HG02759 (cell line): ENCODE measurements at regions not wholly inside any gene's neighbourhood (a gene's known extent, or its start where the extent isn't known, plus 50 kb on each side); places are given as distances from the start of the nearest gene placed in this dataset.

Experiments
- ATAC-seq: cut with Tn5 transposase; IDR thresholded peaks from one replicate; pipeline ENCODE4 v1.9.1; 2021; ENCODE audit warnings: mild to moderate bottlenecking, moderate library complexity; ENCODE audit not compliant: unreplicated experiment

DNA sequence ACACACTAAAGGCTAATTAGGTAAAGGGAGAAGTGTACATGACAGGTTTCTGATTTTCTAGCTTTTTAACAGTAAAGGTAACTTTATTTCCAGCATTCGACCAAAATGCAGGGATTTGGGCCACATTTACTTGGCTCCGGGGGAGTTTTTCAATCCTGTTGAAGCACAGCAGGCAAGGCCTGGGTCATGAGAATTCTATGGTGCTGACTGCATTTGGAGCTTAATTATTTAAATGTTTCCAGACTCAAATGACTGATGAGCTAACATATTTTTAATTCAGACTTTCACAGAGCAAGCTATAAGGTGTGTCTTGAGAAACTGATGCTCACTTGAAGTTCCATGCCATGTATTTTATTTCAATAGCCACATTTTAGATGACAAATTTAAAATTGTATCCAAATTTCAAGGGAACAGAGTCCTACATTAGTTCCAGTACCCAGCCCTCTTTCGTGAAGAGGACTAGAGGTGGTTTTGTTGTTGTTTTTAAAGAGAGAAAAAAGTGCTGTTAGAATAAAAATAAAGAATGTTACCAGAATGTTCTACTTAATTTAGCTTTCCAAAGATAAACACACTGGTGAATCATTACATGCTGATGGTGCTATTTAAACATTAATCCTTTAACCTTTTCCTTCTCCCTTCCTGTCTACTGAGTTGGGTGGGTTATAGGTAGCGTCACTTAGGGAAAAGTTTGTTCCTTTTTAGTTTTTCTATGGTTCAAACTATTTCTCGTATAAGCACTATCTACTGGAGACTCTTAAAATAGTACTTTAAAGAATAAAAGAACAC, 82.3 kb upstream of the PHACTR2 start:
- no peak for ATAC-seq

DNA sequence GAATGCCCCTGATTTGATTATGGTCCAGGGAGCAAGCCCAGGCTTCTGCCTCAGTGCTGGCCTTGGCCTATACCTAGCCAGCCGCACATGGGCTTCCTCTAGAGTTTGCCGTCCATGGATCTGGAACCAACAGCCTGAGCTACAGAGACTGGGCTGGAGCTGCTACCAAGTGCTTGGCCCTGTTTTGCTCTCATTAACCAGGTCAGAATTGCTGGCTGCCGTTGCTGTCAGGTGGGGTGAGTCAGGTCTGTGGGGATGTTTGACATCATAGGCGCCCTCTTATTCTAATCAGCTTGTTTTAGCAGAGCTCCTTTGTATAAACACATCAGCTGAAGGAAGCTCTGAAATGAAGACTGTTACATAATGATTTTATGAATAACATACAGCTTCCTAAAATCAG, 83.1 kb upstream of the PHACTR2 start:
- no peak for ATAC-seq

DNA sequence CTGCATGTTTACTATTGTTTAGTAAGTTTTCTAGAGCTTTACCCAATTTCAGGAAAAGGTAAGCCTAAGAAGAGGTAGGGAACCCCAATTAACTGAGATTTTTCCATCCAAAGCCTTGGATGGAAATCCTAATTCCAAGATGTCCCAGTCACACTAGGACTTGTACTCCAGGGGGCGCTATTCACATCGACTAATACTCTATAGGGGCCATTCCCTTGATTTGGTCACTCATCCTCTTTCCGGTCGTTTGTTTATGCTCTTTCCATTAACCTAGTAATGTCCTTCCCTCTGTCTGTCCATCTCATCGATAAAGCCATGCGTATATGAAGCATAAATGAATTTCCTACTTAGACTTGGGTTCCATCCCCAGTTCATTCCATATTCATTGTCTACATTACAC, 80.8 kb upstream of the FUCA2 start:
- no peak for ATAC-seq

DNA sequence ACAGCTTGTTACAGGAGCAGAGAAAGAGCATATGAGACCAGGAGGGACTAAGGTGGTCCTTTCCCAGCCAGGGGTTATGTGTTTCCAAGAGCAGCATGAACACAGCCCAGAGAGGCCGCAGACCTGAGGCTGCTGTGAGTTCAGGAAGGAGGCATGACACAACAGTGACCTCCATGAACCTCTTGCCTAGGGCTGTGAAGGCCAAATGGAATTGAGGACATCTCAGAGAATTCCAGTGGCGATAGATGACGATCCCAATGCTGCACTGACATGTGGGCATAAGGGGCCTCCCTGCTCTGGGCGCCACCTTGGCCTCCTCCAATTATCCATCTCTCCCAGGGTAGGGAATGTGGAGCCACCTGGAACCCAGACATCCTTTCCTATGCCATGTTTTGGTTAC, 79.9 kb upstream of the FUCA2 start:
- no peak for ATAC-seq

DNA sequence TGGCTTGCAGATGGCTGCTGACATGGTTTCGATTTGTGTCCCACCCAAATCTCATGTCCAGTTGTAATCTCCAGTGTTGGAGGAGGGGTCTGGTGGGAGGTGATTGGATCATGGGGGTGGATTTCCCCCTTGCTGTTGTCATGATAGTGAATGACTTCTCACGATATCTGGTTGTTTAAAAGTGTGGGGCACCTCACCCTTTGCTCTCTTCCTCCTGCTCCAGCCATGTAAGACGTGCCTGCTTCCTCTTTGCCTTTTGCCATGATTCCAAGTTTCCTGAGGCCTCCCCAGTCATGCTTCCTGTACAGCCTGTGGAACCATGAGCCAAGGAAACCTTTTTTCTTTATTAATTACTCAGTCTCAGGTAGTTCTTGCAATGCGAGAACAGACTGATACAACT, 77.6 kb upstream of the FUCA2 start:
- ATAC-seq = no peak

DNA sequence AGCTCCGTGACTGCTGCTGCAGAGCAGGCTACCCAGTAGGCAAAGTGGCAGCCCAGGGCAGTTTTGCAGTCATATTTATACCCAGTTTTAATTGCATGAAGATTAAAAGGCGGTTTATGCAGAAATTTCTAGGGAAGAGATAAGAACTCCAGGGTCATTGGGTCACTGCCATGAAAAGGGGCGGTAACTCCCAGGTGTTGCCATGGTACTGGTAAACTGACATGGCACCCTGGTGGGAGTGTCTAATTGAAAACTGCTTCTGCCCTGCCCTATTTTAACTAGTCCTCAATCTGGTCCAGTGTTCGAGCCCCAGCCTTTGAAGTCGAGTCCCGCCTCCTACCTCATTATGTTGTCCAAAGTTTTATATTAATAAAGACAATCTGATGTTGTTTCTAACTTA, 75.0 kb upstream of the FUCA2 start:
- no peak for ATAC-seq

DNA sequence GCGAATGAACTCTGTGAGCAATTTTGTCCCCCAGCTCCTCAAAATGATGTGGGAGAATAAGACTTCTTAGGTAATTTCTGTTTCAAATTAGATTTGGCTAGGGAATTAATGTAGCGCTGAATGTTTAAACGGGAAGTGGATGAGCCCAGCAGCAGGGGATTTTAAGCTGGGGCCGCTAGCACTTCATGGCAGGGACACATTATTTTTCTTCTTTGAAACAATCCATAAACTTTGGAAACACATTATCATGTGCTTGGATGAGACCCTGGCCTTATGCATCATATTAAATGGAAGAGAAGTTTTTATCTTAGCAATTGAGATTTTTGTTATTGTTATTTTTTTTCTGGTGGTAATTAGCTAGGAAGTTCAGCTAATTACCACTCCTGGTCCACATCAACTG, 74.2 kb upstream of the FUCA2 start:
- no peak for ATAC-seq

DNA sequence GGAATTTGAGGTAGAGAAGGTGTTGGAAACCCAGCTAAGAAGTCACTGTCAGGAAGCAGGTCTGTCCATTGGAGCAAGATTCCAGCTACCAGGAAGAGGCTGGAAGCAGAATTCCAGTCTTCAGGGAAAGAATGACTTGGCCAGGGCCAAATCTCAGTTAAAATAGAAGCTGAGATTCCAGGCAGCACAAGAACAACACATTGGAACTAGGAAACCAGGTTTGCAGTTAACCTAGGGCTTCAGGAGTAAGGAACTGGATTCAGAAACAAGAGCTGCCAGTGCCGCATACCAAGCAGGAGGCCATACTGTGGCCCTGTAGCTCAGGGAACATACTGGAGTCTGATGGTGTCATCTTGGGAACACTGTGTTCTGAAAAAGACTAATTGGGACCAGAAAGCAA, 73.7 kb upstream of the FUCA2 start:
- ATAC-seq = no peak

DNA sequence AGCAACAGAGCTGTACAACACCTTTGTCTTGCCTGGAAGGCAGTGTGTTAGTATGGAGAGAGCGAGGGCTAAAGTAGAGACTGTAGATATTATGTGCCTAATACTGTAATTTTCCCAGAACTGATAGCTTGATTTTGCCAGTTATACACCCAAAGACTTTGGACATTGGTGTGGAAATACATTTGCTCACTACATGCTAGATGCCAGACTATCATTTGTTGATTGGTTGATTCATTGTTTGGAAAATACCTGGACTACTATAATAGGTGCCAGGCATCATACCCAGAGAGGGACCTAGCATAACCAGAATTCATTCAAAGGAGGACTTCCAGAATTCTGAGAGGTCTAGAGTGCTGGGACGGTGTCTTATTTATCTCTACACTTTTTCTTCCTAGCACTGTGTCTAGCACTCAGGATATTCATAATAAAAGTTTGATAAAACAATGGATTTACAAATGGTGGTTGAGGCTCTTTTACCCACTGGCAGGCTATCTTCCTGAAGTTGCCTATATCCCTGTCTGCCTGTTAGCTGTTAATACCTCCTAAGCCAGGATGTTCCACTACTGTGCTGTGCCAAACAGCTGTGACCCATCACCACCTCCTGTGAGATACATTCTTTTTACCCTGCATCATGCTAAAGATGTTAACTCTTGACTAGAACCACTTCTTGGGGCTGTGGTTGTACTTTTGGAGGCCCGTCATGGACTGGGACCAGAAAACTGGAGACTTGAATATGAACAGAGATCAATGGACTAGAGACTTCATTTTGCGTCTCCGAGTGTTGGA, 72.2 kb upstream of the FUCA2 start:
- no peak for ATAC-seq

DNA sequence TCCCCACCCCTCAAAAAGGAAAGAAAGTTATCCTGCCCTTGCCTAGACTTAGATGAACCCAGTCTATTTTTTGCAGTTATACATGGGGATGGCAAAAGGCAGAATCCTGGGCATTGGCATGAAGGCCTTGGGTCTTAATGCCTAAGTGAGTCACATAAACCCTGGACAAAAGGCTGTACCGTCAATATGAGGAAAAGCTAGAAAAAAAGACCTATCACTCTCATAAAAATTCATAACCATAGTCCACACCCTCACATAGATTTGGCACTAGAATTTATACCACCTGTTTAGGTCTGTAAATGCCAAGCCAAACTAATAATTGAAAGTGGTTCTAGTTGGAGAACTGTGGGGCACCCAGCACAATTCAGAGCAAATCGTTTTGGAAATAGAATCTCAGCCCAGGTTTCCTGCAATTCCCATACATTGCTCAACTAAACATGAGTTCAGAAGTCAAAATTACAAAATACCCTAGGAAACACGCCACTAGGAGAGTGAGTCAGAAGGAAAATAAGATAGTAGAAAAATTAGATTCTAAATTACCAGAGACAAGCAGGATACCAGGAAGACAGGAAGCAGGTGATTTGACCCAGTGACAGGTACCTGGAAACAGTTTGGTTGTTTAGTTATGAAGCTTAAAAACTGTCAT, 70.4 kb upstream of the FUCA2 start:
- ATAC-seq = no peak

DNA sequence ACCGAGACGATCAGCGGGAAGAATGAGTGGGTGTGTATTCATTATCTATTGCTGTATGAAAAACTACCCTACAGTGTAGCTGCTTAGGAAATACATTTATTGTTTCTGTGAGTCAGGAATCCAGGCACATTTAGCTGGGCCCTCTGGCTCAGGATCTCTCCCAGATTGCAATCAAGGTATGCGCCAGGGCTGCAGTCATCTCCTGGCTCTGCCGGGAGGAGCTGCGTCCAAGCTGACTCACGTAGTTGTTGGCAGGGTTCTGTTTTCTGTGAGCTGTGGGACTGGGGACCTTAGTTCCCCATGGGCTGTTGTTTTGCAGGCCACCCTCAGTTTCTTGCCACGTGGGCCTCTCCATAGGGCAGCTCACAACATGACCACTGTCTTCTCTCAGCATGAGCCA, 68.2 kb upstream of the FUCA2 start:
- no peak for ATAC-seq

DNA sequence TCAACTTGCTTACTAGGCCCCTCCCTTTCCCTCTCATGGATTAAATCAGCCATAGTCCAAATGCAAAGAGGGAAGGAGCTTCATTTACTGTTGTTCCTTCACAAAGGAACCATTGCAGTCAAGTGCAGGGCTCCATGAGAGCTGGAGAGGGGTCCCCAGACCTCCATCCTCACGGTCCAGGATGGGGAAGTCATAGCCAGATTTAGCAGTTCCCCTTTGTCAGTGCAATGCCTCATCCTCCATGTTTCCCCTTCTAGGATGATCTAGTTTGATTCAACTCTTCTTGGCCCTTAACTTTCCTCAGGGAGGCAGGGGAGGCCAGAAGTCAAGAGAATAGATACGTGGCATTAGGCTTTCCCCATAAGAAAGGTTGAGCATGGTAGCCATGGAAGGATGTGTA, 66.5 kb upstream of the FUCA2 start:
- ATAC-seq = no peak

DNA sequence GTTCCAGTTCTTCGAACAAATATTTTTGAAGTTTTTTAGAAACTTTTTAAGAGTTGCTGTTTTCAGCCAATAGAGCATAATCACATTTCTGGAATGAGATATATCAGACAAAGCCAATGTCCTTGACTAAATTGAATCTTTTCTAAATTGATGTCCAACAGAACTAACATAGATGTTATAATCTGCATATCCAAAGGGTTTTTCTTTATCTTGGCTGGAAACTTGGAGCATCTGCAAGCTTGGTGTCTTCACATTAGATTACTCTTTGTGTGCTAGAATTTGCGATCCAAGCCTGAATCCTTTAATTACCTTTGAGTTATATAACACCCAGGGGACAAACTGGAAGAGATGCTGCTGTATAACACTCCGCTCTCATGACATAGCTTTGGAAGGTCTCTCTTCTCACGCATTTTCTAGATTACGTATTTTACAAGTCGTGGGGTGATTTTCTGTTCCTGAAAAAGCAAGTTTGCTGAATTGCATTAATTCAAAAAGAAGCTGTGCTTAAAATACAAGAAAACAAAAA, 64.4 kb upstream of the FUCA2 start:
- no peak for ATAC-seq

DNA sequence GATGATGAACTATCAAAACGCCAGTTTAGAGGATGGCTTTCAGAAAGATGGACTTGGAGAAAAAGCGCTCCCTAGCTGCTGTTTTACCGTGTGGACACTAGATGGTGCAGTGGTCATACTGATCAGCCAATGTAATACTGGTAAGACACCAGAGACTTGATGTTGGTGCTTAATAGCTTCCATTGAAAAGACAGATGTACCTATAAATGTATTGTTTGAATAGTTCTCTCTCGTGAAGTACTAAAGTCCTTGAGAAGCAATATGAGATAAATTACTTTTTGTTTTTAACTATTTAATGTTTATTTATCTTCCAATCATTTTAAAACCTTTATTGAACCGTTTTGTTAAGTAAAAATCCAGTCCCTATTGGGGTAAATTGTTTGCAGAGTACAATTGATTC, 63.9 kb upstream of the FUCA2 start:
- ATAC-seq = peak; percentile 88

DNA sequence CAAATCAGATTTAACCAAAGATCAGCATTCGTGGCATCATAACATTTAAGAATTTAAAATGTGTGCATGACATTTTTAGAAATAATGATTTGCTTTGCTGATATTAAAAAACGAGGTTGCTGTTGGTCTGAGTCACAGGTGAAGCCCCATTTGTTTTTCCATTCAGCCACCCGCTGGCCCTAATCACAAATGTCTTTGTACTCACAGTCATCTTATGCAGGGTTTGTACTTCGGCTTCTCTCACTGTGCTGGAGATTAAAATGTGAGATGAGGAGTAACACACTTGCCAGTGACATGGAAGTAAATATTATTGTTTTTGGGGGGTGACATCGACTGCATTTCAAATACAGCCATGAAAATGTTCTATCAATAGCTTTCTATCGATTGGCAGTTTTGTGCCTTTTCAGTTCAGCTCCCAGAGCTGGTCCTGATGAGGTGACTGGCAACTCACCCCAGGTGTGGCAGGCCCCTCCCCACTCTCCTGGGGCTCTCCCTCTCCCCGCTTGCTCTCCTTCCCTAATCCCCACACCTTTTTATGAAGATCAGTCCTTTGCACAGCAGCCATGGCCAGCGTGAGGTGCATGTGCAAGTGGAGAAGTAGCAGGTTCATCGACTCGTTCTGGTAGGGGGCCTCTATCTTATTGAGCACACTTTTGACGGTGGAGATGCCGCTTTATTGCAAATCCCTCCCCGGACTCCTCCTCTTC, 58.8 kb upstream of the FUCA2 start:
- ATAC-seq = no peak

DNA sequence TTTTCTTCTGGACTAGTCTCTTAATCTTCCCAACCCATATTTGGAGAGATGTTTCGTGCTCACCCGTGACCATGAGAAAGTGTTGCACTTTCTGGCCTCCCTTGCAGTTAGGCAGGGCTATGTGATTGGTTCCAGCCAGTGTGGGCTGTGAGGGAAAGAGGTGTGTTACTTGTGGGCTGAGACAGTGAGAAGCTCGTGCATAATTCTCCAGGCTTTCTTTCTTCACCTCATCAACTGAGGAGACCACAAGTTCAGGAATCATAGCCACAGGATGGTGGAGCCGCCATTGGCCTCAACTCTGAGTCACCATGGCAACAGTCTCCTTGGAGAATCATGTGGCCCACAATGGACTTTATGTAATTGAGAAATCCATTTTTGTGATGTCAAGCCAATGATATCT, 57.5 kb upstream of the FUCA2 start:
- ATAC-seq = no peak

DNA sequence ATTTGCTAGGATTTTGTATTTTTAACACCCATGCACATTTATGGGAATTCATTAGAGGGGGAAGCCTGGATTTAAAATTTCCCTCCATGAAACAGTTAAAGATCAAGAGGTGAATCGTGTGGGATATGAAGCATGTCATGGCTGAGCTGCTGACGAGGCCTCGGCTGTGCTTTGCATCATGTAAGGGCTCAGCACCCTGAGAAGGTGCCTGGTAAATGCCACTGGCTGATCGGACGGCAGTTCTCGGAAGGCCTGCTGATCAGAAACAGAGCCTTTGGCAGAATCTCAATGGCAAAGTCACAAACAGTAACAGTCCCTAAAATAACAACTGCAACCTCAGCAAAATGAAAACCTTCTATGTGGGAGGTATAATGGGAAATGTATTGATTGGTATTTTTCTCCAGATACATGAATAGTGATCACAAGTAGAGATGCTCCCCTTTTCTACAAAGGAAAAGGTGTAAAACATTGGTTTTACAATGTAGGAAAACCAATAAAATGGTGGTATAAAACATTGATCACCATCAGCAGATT, 53.0 kb upstream of the FUCA2 start:
- ATAC-seq = no peak

DNA sequence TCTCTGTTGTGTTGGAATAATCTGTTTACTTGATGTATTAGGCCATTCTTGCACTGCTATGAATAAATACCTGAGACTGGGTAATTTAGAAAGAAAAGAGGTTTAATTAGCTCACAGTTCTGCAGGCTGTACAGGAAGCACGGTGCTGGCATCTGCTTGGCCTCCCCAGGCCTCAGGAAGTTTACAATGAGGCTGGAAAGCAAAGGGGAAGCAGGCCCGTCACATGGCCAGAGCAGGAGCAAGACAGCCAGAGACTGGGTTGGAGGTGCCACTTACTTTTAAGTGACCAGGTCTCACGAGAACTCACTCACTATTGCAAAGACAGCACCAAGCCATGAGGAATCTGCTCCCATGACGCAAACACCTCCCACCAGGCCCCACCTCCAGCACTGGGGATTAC, 50.6 kb upstream of the FUCA2 start:
- no peak for ATAC-seq
